Liver (tissue), 8 donors: ENCODE measurements at regions not wholly inside any gene's neighbourhood (a gene's known extent, or its start where the extent isn't known, plus 50 kb on each side); places are given as distances from the start of the nearest gene placed in this dataset.

Source experiments
- DNase-seq: peaks from one replicate; pipeline ENCODE4 v3.0.0-alpha.2; 2017; ENCODE audit warnings: low spot score
- H3K27ac ChIP-seq, 2 donors: one replicate each; pipeline ENCODE4 v1.7.0; 2013; ENCODE audit warnings: inconsistent platforms in 2 of 2, low read length in 2 of 2, control low read depth in 1 of 2, low read depth in 1 of 2, mild to moderate bottlenecking in 1 of 2
- H3K27me3 ChIP-seq, 4 donors: one replicate each; pipeline versions ENCODE4 v1.6.1 to v1.7.0; 2013; ENCODE audit warnings: low read length in 3 of 4, inconsistent platforms in 1 of 4, mild to moderate bottlenecking in 1 of 4, moderate library complexity in 1 of 4; ENCODE audit not compliant: control insufficient read depth in 4 of 4, insufficient read depth in 4 of 4
- H3K36me3 ChIP-seq, 4 donors: one replicate each; pipeline versions ENCODE4 v1.6.1 to v1.7.0; 2013; ENCODE audit warnings: low read length in 3 of 4, mild to moderate bottlenecking in 3 of 4, low read depth in 1 of 4, moderate library complexity in 1 of 4; ENCODE audit not compliant: control insufficient read depth in 4 of 4, insufficient read depth in 3 of 4
- H3K4me1 ChIP-seq, 4 donors: one replicate each; pipeline versions ENCODE4 v1.6.1 to v1.7.0; 2013; ENCODE audit warnings: low read length in 3 of 4, mild to moderate bottlenecking in 3 of 4, moderate library complexity in 1 of 4; ENCODE audit not compliant: control insufficient read depth in 4 of 4, insufficient read depth in 4 of 4
- H3K4me3 ChIP-seq, 3 donors: one replicate each; pipeline versions ENCODE4 v1.6.1 to v1.7.0; 2013; ENCODE audit warnings: low read length in 3 of 3, control low read depth in 1 of 3, low read depth in 1 of 3, mild to moderate bottlenecking in 1 of 3
- H3K9ac ChIP-seq, 2 donors: one replicate each; pipeline ENCODE4 v1.7.0; 2013; ENCODE audit warnings: low read length in 2 of 2, mild to moderate bottlenecking in 2 of 2, moderate library complexity in 2 of 2, control low read depth in 1 of 2, low read depth in 1 of 2
- H3K9me3 ChIP-seq, 4 donors: one replicate each; pipeline versions ENCODE4 v1.6.1 to v1.7.0; 2013; ENCODE audit warnings: low read length in 3 of 4; ENCODE audit not compliant: control insufficient read depth in 4 of 4
- EGR1 ChIP-seq, 2 donors: IDR thresholded peaks; 2 replicates each; pipeline ENCODE4 v1.6.1; 2016 to 2018; ENCODE audit warnings: antibody characterized with exemption in 2 of 2, low read depth in 2 of 2
- FOXA1 ChIP-seq: IDR thresholded peaks from 2 replicates; pipeline ENCODE4 v1.6.1; 2016; ENCODE audit warnings: antibody characterized with exemption
- FOXA2 ChIP-seq: IDR thresholded peaks from 2 replicates; pipeline ENCODE4 v1.6.1; 2016; ENCODE audit warnings: antibody characterized with exemption
- GABPA ChIP-seq, 2 donors: IDR thresholded peaks in 1 of 2; conservative IDR thresholded peaks in 1 of 2; 2 replicates each; pipeline ENCODE4 v1.6.1; 2016; ENCODE audit warnings: antibody characterized with exemption in 2 of 2, mild to moderate bottlenecking in 1 of 2, moderate library complexity in 1 of 2
- HNF4A ChIP-seq, 2 donors: conservative IDR thresholded peaks; 2 replicates each; pipeline ENCODE4 v1.6.1; 2016; ENCODE audit warnings: antibody characterized with exemption in 2 of 2, mild to moderate bottlenecking in 2 of 2
- HNF4G ChIP-seq: IDR thresholded peaks from 2 replicates; pipeline ENCODE4 v1.6.1; 2016; ENCODE audit warnings: antibody characterized with exemption
- JUND ChIP-seq, 2 donors: IDR thresholded peaks; 2 replicates each; pipeline ENCODE4 v1.6.1; 2016; ENCODE audit warnings: antibody characterized with exemption in 2 of 2
- NR2F2 ChIP-seq: IDR thresholded peaks from 2 replicates; pipeline ENCODE4 v1.6.1; 2016; ENCODE audit warnings: antibody characterized with exemption
- REST ChIP-seq: IDR thresholded peaks from 2 replicates; pipeline ENCODE4 v1.6.1; 2016; ENCODE audit warnings: antibody characterized with exemption, mild to moderate bottlenecking
- SP1 ChIP-seq: IDR thresholded peaks from 2 replicates; pipeline ENCODE4 v1.6.1; 2018; ENCODE audit warnings: antibody characterized with exemption, mild to moderate bottlenecking
- TAF1 ChIP-seq: conservative IDR thresholded peaks from 2 replicates; pipeline ENCODE4 v1.6.1; 2016; ENCODE audit warnings: antibody characterized with exemption, mild to moderate bottlenecking
- ZBTB33 ChIP-seq: IDR thresholded peaks from 2 replicates; pipeline ENCODE4 v1.6.1; 2016; ENCODE audit warnings: antibody characterized with exemption
- WGBS: extraction: QIAGEN DNeasy Blood & Tissue Kit; methylation state at CpG from one replicate; pipeline ENCODE4 v1.1.7; 2013; 5-methylcytosine and 5-hydroxymethylcytosine counted together
- TF ChIP-seq, protein P1 (sequence below): IDR thresholded peaks from 2 replicates; pipeline ENCODE4 v1.6.1; 2016; ENCODE audit warnings: antibody characterized with exemption
- TF ChIP-seq, protein P2 (sequence below): fragments of 150-350 bp; IDR thresholded peaks from 2 replicates; pipeline ENCODE4 v1.5.1; 2017; ENCODE audit warnings: improper control_type of control experiment, low read depth, low read length; ENCODE audit not compliant: missing input control
- donor health status: healthy.
- donor health status: healthy.
- donor health status: healthy.
- donor health status: healthy.
- donor health status: healthy.

DNA sequence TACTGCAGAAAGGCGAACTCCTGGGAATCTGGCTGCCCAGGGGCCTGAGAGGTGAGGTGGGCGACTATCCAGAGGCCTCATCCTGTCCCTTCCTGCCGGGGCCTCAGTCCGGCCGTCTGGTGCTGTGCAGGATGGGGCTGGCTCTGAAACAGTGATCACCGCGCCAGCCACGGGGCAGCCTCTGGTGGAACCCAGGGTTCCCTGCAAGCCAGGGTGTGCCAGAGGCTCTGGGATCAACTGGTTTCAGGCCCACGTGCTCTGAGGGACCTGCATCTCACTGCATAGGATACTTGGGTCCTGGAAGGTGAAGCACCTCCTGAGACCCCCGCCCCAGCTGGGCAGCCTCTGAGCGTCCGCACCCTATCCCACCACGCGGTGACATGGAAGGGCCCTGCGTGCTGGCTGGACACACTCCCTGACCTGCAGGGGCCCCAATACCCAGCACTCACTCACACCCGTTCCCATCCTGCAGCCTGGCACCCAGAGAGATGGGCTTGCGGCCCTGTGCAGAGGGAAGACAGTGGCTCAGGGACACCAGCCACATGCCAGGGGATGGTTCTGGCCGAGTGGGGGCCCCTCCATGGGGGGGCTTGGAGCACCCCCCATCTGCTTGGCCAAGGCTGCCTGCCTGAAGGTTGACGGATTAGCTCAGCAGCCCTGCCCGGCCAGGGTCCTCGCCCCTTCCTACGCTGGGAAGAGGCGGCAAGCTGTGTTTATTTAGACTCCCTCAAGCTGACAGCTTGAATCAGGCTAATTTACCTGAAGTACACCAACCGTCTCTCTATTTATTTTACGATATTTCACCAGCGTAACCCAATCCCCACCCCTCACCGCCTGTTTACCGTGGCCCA is 64.3 kb upstream of the TTC34 start:
- no peak overlapping the region for H3K27ac ChIP-seq
- no peak for DNase-seq
- peaks cover 0 to 4% (median 1%) of the 10 kb centered on the region in 4 donors for H3K9me3 ChIP-seq
- TF ChIP-seq, protein P1, sequence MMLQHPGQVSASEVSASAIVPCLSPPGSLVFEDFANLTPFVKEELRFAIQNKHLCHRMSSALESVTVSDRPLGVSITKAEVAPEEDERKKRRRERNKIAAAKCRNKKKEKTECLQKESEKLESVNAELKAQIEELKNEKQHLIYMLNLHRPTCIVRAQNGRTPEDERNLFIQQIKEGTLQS = no peak
- TF ChIP-seq SP1 (no peak), HNF4G (no peak), JUND (IDR thresholded peaks at IDR 0.05) (no peak), FOXA2 (no peak), GABPA (IDR thresholded peaks at IDR 0.05 in 1 of 2, conservative IDR thresholded peaks at IDR 0.05 in 1 of 2) (no peak), ZBTB33 (no peak), REST (no peak), TAF1 (no peak), NR2F2 (no peak), EGR1 (IDR thresholded peaks at IDR 0.05; ENCODE audit: low read depth in 2 of 2) (no peak), HNF4A (conservative IDR thresholded peaks at IDR 0.05) (no peak), FOXA1 (no peak)
- TF ChIP-seq, protein P2, sequence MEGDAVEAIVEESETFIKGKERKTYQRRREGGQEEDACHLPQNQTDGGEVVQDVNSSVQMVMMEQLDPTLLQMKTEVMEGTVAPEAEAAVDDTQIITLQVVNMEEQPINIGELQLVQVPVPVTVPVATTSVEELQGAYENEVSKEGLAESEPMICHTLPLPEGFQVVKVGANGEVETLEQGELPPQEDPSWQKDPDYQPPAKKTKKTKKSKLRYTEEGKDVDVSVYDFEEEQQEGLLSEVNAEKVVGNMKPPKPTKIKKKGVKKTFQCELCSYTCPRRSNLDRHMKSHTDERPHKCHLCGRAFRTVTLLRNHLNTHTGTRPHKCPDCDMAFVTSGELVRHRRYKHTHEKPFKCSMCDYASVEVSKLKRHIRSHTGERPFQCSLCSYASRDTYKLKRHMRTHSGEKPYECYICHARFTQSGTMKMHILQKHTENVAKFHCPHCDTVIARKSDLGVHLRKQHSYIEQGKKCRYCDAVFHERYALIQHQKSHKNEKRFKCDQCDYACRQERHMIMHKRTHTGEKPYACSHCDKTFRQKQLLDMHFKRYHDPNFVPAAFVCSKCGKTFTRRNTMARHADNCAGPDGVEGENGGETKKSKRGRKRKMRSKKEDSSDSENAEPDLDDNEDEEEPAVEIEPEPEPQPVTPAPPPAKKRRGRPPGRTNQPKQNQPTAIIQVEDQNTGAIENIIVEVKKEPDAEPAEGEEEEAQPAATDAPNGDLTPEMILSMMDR = no peak
- no peak overlapping the region for H3K9ac ChIP-seq
- no peaks in the 10 kb centered on the region for H3K27me3 ChIP-seq
- no peaks in the 10 kb centered on the region for H3K36me3 ChIP-seq
- H3K4me1 ChIP-seq = no peaks in the 10 kb centered on the region
- WGBS = 50% methylated on average over 28 of the region's 28 CpGs
- H3K4me3 ChIP-seq = no peak overlapping the region
